ENCODE measurements at regions not wholly inside any gene's neighbourhood (a gene's known extent, or its start where the extent isn't known, plus 50 kb on each side); places are given as distances from the start of the nearest gene placed in this dataset.

DNA sequence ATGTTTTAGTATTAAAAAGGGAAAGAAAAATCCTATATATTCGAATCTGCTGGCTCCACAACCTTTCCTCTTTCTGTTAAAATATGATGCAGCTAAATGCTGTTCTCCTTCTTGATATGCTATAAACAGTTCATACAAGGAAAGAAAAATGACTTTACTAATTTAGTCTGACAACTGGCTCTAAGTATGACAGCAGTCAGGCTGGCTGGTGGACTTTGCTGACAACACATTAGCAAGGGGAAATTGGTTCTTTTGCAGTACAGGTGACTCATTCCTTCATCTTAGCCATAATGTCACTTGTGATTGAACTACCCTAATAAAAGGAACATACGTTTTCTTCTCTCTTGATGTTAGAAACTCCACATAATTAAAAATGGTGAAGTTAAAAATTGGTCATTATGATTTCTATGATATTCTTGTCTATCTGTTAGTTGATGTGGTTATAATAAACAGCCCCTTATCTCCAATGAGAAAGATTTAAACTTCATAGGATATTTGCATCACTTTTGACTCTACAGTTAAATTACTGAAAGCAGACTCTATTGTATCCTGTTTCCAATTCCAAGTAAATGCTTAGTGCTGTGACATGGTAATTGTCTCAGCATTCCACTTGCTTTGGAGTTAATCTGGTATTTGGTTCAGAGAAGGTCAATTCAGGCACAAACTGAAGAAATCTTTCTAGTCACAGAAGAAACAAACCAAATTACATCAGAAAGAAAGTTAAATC is 315.3 kb upstream of the GULP1 start:
- Mint-ChIP-seq H3K27ac (ENCODE audit: unreplicated experiment) (no peak overlapping the region), H3K36me3 (ENCODE audit: insufficient read depth, unreplicated experiment) (no peaks in the 10 kb centered on the region), H3K9me3 (ENCODE audit: unreplicated experiment) (no peaks in the 10 kb centered on the region), H3K4me3 (ENCODE audit: unreplicated experiment) (no peak overlapping the region), H3K27me3 (ENCODE audit: insufficient read depth, unreplicated experiment) (peaks cover 3% of the 10 kb centered on the region), H3K4me1 (ENCODE audit: low read depth, unreplicated experiment) (no peaks in the 10 kb centered on the region)
- ChIA-PET POLR2A (no interaction called here), CTCF (no interaction called here)
- no peaks in the 10 kb centered on the region for H3K4me1 ChIP-seq
- H3K36me3 ChIP-seq (ENCODE audit: control insufficient read depth, insufficient read depth, low read length) = no peaks in the 10 kb centered on the region
- TF ChIP-seq, protein P1, sequence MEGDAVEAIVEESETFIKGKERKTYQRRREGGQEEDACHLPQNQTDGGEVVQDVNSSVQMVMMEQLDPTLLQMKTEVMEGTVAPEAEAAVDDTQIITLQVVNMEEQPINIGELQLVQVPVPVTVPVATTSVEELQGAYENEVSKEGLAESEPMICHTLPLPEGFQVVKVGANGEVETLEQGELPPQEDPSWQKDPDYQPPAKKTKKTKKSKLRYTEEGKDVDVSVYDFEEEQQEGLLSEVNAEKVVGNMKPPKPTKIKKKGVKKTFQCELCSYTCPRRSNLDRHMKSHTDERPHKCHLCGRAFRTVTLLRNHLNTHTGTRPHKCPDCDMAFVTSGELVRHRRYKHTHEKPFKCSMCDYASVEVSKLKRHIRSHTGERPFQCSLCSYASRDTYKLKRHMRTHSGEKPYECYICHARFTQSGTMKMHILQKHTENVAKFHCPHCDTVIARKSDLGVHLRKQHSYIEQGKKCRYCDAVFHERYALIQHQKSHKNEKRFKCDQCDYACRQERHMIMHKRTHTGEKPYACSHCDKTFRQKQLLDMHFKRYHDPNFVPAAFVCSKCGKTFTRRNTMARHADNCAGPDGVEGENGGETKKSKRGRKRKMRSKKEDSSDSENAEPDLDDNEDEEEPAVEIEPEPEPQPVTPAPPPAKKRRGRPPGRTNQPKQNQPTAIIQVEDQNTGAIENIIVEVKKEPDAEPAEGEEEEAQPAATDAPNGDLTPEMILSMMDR (IDR thresholded peaks at IDR 0.05; ENCODE audit: insufficient read depth in 1 of 2, low read depth in 1 of 2, low read length in 1 of 2, severe bottlenecking in 1 of 2, unreplicated experiment in 1 of 2) = no peak
- no peaks in the 10 kb centered on the region for H3K9me3 ChIP-seq
- no TSS peak for BruUV-seq (replicated peaks)
- H3K4me3 ChIP-seq (ENCODE audit: low read depth, low read length) = no peak overlapping the region
- no peaks in the 10 kb centered on the region for H3K27me3 ChIP-seq (replicated peaks; ENCODE audit: control insufficient read depth, insufficient read depth, low read length)
- intact Hi-C loops (cut with micrococcal nuclease; ENCODE audit: unreplicated experiment) = no loop called here
- DNase-seq = no peak

DNA sequence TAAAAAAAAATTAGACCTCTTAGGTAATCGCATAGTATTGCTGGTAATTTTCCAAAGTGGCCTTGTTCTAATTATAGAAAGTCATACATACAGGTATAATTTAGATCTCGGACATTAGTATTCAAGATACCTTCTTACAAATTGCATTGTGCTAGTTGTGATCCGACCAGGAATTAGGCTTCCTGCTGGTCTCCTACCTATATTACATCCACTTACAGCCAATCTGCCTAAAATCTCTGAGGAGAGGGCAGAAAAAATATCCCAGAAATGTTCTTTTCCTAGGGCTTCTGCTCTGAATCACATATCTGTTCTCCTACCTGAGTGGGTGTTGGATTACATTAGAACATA is 314.7 kb upstream of the GULP1 start:
- BruUV-seq (replicated peaks) = no TSS peak
- Mint-ChIP-seq H3K9me3 (ENCODE audit: unreplicated experiment) (no peaks in the 10 kb centered on the region), H3K36me3 (ENCODE audit: insufficient read depth, unreplicated experiment) (no peaks in the 10 kb centered on the region), H3K27ac (ENCODE audit: unreplicated experiment) (no peak overlapping the region), H3K27me3 (ENCODE audit: insufficient read depth, unreplicated experiment) (peaks cover 3% of the 10 kb centered on the region), H3K4me3 (ENCODE audit: unreplicated experiment) (no peak overlapping the region), H3K4me1 (ENCODE audit: low read depth, unreplicated experiment) (no peaks in the 10 kb centered on the region)
- TF ChIP-seq, protein P1 (IDR thresholded peaks at IDR 0.05; ENCODE audit: insufficient read depth in 1 of 2, low read depth in 1 of 2, low read length in 1 of 2, severe bottlenecking in 1 of 2, unreplicated experiment in 1 of 2) = no peak
- CTCF ChIA-PET = no interaction called here
- no peaks in the 10 kb centered on the region for H3K27me3 ChIP-seq (replicated peaks; ENCODE audit: control insufficient read depth, insufficient read depth, low read length)
- POLR2A ChIA-PET = no interaction called here
- H3K4me1 ChIP-seq = no peaks in the 10 kb centered on the region
- H3K36me3 ChIP-seq (ENCODE audit: control insufficient read depth, insufficient read depth, low read length) = no peaks in the 10 kb centered on the region
- no peak for DNase-seq
- intact Hi-C loops (cut with micrococcal nuclease; ENCODE audit: unreplicated experiment) = no loop called here
- H3K4me3 ChIP-seq (ENCODE audit: low read depth, low read length) = no peak overlapping the region
- 0 out of 2 replicates have a peak, but pooled peaks cover 3% of the 10 kb centered on the region for H3K9me3 ChIP-seq

DNA sequence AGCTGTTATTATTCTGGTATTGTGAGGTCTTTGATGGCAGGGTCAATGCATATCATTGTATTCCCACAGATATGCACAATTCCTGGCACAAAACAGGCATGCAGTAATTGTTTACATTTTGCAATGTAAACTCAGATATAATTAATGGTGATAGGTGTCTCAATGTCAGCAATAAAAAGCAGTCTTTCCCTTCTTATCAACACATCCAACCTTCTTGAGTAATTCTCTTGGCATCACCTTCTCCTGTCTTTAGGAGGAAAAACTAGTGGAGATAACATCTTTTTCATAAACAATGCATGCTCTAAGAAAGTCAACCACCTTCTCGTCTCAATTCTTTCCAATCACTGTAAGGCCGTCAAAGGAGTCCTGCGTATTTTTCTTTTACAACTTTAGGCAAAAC is 313.3 kb upstream of the GULP1 start:
- Histone ChIP-seq H3K36me3 (ENCODE audit: control insufficient read depth, insufficient read depth, low read length) (no peaks in the 10 kb centered on the region), H3K9me3 (0 out of 2 replicates have a peak, but pooled peaks cover 3% of the 10 kb centered on the region), H3K4me3 (ENCODE audit: low read depth, low read length) (no peak overlapping the region), H3K4me1 (no peaks in the 10 kb centered on the region), H3K27me3 (replicated peaks; ENCODE audit: control insufficient read depth, insufficient read depth, low read length) (no peaks in the 10 kb centered on the region)
- Mint-ChIP-seq H3K27me3 (ENCODE audit: insufficient read depth, unreplicated experiment) (peaks cover 3% of the 10 kb centered on the region), H3K4me3 (ENCODE audit: unreplicated experiment) (no peak overlapping the region), H3K4me1 (ENCODE audit: low read depth, unreplicated experiment) (no peaks in the 10 kb centered on the region), H3K27ac (ENCODE audit: unreplicated experiment) (no peak overlapping the region), H3K9me3 (ENCODE audit: unreplicated experiment) (no peaks in the 10 kb centered on the region), H3K36me3 (ENCODE audit: insufficient read depth, unreplicated experiment) (no peaks in the 10 kb centered on the region)
- ChIA-PET POLR2A (no interaction called here), CTCF (no interaction called here)
- no peak for DNase-seq
- TF ChIP-seq, protein P1 (IDR thresholded peaks at IDR 0.05; ENCODE audit: insufficient read depth in 1 of 2, low read depth in 1 of 2, low read length in 1 of 2, severe bottlenecking in 1 of 2, unreplicated experiment in 1 of 2) = no peak
- intact Hi-C loops (cut with micrococcal nuclease; ENCODE audit: unreplicated experiment) = no loop called here
- no TSS peak for BruUV-seq (replicated peaks)
